Uterus (tissue), 2 donors: ENCODE measurements at regions not wholly inside any gene's neighbourhood (a gene's known extent, or its start where the extent isn't known, plus 50 kb on each side); places are given as distances from the start of the nearest gene placed in this dataset.

Source experiments
- POLR2A ChIP-seq, 2 donors: fragments of 450-650 bp; IDR thresholded peaks; one replicate each; pipeline ENCODE4 v1.6.1; 2016; ENCODE audit warnings: antibody characterized with exemption in 2 of 2, mild to moderate bottlenecking in 1 of 2, moderate library complexity in 1 of 2
- TF ChIP-seq, protein P1 (sequence below), 4 experiments: fragments of 200-600 bp in 2 of 4; fragments of 450-650 bp in 2 of 4; sonication (generic) in 2 of 4; IDR thresholded peaks; one replicate each; pipeline ENCODE4 v1.5.1; 2016 to 2019; ENCODE audit warnings: antibody characterized with exemption in 4 of 4, mild to moderate bottlenecking in 2 of 4, moderate library complexity in 1 of 4

DNA sequence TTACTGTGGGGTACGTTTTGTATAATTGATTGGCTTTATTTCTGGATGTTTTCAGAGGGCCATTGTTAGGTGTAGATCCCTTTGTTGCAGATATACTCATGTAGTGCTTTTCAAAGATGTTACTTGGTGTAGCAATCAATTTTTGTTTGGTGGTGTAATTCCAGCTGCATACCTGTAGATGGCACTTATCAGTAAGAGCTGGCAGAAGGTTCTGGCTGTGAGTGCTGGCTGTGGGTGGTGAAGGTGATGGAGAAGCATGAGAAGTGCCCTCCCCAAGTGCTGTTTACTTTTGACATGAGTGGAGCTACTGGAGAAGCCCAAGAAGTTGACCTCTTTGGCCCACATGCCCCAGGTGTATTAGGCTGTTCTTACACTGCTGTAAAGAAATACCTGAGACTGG is 1074.9 kb downstream of the FAM181B start:
- TF ChIP-seq, protein P1, sequence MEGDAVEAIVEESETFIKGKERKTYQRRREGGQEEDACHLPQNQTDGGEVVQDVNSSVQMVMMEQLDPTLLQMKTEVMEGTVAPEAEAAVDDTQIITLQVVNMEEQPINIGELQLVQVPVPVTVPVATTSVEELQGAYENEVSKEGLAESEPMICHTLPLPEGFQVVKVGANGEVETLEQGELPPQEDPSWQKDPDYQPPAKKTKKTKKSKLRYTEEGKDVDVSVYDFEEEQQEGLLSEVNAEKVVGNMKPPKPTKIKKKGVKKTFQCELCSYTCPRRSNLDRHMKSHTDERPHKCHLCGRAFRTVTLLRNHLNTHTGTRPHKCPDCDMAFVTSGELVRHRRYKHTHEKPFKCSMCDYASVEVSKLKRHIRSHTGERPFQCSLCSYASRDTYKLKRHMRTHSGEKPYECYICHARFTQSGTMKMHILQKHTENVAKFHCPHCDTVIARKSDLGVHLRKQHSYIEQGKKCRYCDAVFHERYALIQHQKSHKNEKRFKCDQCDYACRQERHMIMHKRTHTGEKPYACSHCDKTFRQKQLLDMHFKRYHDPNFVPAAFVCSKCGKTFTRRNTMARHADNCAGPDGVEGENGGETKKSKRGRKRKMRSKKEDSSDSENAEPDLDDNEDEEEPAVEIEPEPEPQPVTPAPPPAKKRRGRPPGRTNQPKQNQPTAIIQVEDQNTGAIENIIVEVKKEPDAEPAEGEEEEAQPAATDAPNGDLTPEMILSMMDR (IDR thresholded peaks at IDR 0.05), result no peak
- TF ChIP-seq POLR2A (IDR thresholded peaks at IDR 0.05), result no peak
